ENCODE measurements at regions not wholly inside any gene's neighbourhood (a gene's known extent, or its start where the extent isn't known, plus 50 kb on each side); places are given as distances from the start of the nearest gene placed in this dataset.

GRCh38 chr5:173669483-173669882 lies 53.0 kb upstream of the BOD1 start:
- TF ChIP-seq, protein P1, sequence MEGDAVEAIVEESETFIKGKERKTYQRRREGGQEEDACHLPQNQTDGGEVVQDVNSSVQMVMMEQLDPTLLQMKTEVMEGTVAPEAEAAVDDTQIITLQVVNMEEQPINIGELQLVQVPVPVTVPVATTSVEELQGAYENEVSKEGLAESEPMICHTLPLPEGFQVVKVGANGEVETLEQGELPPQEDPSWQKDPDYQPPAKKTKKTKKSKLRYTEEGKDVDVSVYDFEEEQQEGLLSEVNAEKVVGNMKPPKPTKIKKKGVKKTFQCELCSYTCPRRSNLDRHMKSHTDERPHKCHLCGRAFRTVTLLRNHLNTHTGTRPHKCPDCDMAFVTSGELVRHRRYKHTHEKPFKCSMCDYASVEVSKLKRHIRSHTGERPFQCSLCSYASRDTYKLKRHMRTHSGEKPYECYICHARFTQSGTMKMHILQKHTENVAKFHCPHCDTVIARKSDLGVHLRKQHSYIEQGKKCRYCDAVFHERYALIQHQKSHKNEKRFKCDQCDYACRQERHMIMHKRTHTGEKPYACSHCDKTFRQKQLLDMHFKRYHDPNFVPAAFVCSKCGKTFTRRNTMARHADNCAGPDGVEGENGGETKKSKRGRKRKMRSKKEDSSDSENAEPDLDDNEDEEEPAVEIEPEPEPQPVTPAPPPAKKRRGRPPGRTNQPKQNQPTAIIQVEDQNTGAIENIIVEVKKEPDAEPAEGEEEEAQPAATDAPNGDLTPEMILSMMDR (IDR thresholded peaks at IDR 0.05) = no peak
- no peak for TF ChIP-seq POLR2A (IDR thresholded peaks at IDR 0.05)
